Breast epithelium (tissue), 4 donors: ENCODE measurements at regions not wholly inside any gene's neighbourhood (a gene's known extent, or its start where the extent isn't known, plus 50 kb on each side); places are given as distances from the start of the nearest gene placed in this dataset.

Experiments used
- DNase-seq, 2 donors: peaks; one replicate each; pipeline ENCODE4 v3.0.0-alpha.2; 2019; ENCODE audit warnings: low spot score in 2 of 2
- H3K27ac ChIP-seq, 2 donors: fragments of 200-600 bp; sonication (generic) in 1 of 2; one replicate each; pipeline ENCODE4 v1.5.1; 2016 to 2019; ENCODE audit warnings: mild to moderate bottlenecking in 1 of 2
- H3K27me3 ChIP-seq, 2 donors: fragments of 200-600 bp; sonication (generic) in 1 of 2; one replicate each; pipeline versions ENCODE4 v1.5.1 to v1.6.0; 2017 to 2019; ENCODE audit warnings: control low read depth in 1 of 2, mild to moderate bottlenecking in 1 of 2
- H3K36me3 ChIP-seq: fragments of 200-600 bp; one replicate; pipeline ENCODE4 v1.5.1; 2019
- H3K4me1 ChIP-seq, 2 donors: fragments of 200-600 bp; sonication (generic); one replicate each; pipeline ENCODE4 v1.5.1; 2016 to 2019; ENCODE audit warnings: control low read depth in 1 of 2
- H3K4me3 ChIP-seq, 3 donors: fragments of 200-600 bp; sonication (generic); 1 replicate in 2 of 3; 2 replicates in 1 of 3; pipeline ENCODE4 v1.5.1; 2016 to 2019; ENCODE audit warnings: mild to moderate bottlenecking in 3 of 3, moderate library complexity in 2 of 3
- H3K9me3 ChIP-seq, 2 donors: fragments of 200-600 bp; sonication (generic) in 1 of 2; one replicate each; pipeline ENCODE4 v1.5.1; 2016 to 2019; ENCODE audit warnings: control low read depth in 1 of 2
- CTCF ChIP-seq, 3 donors: fragments of 450-650 bp; IDR thresholded peaks; one replicate each; pipeline ENCODE4 v1.5.1; 2016 to 2017; ENCODE audit warnings: antibody characterized with exemption in 3 of 3, mild to moderate bottlenecking in 3 of 3, moderate library complexity in 3 of 3
- POLR2A ChIP-seq: fragments of 450-650 bp; IDR thresholded peaks from one replicate; pipeline ENCODE4 v1.6.1; 2016; ENCODE audit warnings: antibody characterized with exemption, mild to moderate bottlenecking, moderate library complexity
- POLR2AphosphoS5 ChIP-seq, 3 donors: sonication (generic); formaldehyde crosslinking; IDR thresholded peaks; one replicate each; pipeline ENCODE4 v1.6.1; 2017; ENCODE audit warnings: antibody characterized with exemption in 3 of 3
- intact Hi-C: fragments of 100-400 bp; cut with DNase I; formaldehyde crosslinking; loops from one replicate; pipeline ENCODE4 v1.15.1; 2023; ENCODE audit warnings: low total_unique reads

GRCh38 chr16:58931436-58931835 is 197.3 kb upstream of the GOT2 start:
- Histone ChIP-seq H3K4me3 (no peak overlapping the region), H3K27ac (no peak overlapping the region), H3K36me3 (no peaks in the 10 kb centered on the region), H3K4me1 (no peaks in the 10 kb centered on the region), H3K27me3 (no peaks in the 10 kb centered on the region), H3K9me3 (peaks cover 0 to 8% of the 10 kb centered on the region in 2 donors)
- no peak for DNase-seq
- TF ChIP-seq POLR2AphosphoS5 (IDR thresholded peaks at IDR 0.05) (no peak), POLR2A (no peak), CTCF (IDR thresholded peaks at IDR 0.05) (no peak)
- intact Hi-C loops: no loop called here

- no peak overlapping the region for H3K4me3 ChIP-seq
- TF ChIP-seq POLR2AphosphoS5 (IDR thresholded peaks at IDR 0.05): no peak
- no peak for TF ChIP-seq CTCF (IDR thresholded peaks at IDR 0.05)
- TF ChIP-seq POLR2A: no peak
- no peak for DNase-seq
- no peak overlapping the region for H3K27ac ChIP-seq
- no peaks in the 10 kb centered on the region for H3K27me3 ChIP-seq
- H3K4me1 ChIP-seq: no peaks in the 10 kb centered on the region
- H3K36me3 ChIP-seq: no peaks in the 10 kb centered on the region
- no peaks in the 10 kb centered on the region for H3K9me3 ChIP-seq
- intact Hi-C loops: no loop called here
These were observed 189.0 kb upstream of the GOT2 start for GRCh38 chr16:58923094-58923493.

GRCh38 chr16:58913456-58913855 is 179.3 kb upstream of the GOT2 start:
- intact Hi-C loops: no loop called here
- H3K4me3 ChIP-seq: no peak overlapping the region
- no peaks in the 10 kb centered on the region for H3K36me3 ChIP-seq
- H3K9me3 ChIP-seq: peaks cover 0 to 5% of the 10 kb centered on the region in 2 donors
- H3K27ac ChIP-seq: no peak overlapping the region
- no peaks in the 10 kb centered on the region for H3K4me1 ChIP-seq
- no peak for TF ChIP-seq POLR2AphosphoS5 (IDR thresholded peaks at IDR 0.05)
- TF ChIP-seq CTCF (IDR thresholded peaks at IDR 0.05): no peak
- DNase-seq: no peak
- H3K27me3 ChIP-seq: no peaks in the 10 kb centered on the region

GRCh38 chr16:58912571-58912970 is 178.5 kb upstream of the GOT2 start:
- H3K27ac ChIP-seq: no peak overlapping the region
- H3K27me3 ChIP-seq: no peaks in the 10 kb centered on the region
- no peak for DNase-seq
- intact Hi-C loops: no loop called here
- TF ChIP-seq CTCF (IDR thresholded peaks at IDR 0.05): no peak
- no peaks in the 10 kb centered on the region for H3K4me1 ChIP-seq
- no peaks in the 10 kb centered on the region for H3K36me3 ChIP-seq
- peaks cover 0 to 5% of the 10 kb centered on the region in 2 donors for H3K9me3 ChIP-seq
- no peak overlapping the region for H3K4me3 ChIP-seq

GRCh38 chr16:58906981-58907715 is 173.0 kb upstream of the GOT2 start:
- no peaks in the 10 kb centered on the region for H3K4me1 ChIP-seq
- no peak overlapping the region for H3K27ac ChIP-seq
- DNase-seq: no peak
- TF ChIP-seq CTCF (IDR thresholded peaks at IDR 0.05): no peak
- no peak for TF ChIP-seq POLR2A
- no peak for TF ChIP-seq POLR2AphosphoS5 (IDR thresholded peaks at IDR 0.05)
- no peak overlapping the region for H3K4me3 ChIP-seq
- no peaks in the 10 kb centered on the region for H3K27me3 ChIP-seq
- intact Hi-C loops: no loop called here
- no peaks in the 10 kb centered on the region for H3K9me3 ChIP-seq
- H3K36me3 ChIP-seq: no peaks in the 10 kb centered on the region
